Fibroblast of skin of scalp (primary cell): ENCODE measurements at regions not wholly inside any gene's neighbourhood (a gene's known extent, or its start where the extent isn't known, plus 50 kb on each side); places are given as distances from the start of the nearest gene placed in this dataset.

Source experiments
- DNase-seq: peaks from one replicate; pipeline ENCODE4 v3.0.0-alpha.2; 2013

DNA sequence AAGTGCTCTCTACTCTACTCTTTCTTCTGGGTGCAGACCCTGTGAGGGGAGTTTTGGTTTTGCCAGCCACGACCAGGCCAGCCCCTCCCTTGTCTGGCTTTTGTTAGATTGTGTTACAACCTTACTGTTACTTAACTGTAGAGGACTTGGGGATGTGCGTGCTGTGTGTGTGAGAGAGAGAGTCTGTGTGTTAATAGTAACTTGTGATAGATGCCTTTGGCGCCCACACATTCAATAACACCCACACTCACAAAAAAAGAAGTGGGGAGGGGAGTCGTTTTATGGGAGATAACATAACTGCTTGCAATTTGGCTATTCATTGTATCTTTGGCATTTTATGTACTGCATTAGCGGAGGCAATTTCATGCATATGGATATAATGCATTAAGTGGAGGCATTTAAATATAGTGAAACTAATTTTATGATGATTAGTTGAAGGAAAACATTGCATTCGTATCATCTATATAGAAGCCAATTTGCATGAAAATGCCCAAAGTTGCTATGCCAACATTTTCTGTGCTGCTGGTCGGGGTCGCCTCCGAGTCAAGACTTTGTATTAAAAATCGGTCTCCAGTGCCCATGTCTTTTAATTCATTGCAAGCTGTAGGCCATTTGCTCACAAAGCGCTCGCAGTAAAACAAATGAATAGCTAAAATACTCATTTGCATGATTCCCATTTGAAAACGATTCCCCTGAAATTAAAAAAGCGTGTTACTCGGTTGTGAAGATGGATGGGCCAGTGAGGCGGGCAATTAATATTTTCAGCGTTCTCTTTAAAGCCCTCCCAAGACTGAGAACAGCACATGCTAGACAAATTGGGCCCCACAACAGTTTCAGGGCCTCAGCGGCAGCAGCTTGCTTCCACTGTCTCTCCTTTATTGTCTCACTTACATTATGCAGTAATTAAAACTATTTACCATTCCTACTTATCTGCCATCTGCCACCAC, 158.5 kb upstream of the SMAD3 start:
- no peak for DNase-seq

DNA sequence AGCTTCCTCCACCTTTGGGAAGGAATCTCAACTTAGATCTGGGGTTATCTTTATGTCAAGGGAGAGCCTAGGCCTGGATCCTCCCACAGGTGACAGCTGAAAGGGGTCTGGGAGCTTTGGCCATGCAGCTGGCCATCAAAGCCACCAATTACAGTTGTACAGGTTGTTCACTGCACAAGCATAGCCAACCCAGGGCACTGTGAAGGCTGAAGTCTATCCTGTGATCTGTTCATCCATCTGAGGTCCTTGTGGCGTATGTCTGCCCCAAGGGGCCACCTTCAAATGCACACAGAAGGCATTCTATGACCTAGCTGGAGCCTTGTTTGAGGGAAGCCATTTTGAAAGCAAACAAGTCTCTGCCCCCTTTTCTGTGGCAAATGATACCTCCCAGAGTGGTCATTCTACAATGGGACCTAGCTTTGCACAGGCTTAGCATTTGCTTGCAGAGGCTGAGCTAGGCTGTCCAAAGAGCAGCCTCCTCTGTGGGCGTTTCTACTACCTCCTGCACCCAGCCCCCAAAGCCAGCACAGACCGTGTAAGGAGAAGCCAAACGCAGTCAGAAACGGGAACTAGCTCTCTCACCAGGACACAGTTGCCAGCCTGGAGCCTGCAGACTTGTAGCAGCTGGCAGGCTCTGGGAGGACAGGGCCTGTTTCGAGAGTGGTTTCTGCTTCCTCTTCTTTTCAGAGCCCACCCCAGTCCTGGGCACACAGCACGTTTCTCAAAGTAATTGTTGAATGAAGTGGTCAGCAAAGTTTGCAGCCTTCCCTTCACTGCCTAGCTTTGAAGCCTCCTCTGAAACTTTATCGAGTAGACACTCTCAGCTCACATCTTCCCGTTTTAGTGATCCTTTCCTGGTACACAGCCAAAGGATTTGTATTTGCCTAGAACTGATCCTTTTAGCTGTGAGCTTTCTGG, 157.3 kb upstream of the SMAD3 start:
- DNase-seq = peak; percentile 41

DNA sequence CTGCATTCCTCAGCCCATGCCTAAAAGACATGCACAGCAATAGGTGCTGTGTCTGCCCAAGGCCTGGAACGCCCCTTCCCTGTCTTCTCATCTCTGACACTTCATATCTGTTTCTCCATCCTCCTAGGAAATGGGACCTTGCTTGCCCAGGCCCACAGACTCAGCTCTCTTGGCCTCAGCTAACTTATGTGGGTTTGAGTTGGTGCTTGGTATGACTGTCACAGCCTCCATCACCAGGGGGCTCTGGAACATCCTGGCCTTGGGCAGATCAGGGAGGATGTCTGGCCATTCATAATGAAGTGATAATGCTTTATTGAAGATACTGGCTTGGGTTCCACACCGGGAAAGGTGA, 156.7 kb upstream of the SMAD3 start:
- DNase-seq = no peak

DNA sequence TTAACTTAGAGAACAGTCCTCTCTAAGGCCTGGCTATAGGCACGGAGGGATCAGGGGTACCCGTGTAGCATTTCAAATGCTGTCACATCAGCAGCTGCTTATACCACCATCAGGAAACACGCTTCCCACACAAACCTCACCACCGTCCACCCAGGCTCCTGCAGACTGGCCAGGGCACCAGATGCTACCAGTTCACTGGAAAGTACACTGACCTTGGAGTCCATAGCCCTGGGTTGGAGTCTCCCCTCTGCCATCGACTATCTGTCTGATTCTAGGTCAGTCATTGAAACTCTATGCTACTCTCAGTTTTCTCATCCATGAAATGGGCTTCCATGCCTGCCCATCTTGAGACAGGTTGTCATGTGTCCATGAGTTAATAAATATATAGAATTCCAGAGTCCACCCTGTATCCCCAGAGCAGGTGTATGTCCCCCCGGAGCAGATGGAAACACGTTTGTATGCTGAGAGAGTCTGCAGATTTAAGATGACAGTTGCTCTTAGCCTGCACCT, 156.0 kb upstream of the SMAD3 start:
- DNase-seq = no peak

- DNase-seq = no peak
Observed at GRCh38 chr15:66911131-66911700, 154.2 kb upstream of the SMAD3 start.

DNA sequence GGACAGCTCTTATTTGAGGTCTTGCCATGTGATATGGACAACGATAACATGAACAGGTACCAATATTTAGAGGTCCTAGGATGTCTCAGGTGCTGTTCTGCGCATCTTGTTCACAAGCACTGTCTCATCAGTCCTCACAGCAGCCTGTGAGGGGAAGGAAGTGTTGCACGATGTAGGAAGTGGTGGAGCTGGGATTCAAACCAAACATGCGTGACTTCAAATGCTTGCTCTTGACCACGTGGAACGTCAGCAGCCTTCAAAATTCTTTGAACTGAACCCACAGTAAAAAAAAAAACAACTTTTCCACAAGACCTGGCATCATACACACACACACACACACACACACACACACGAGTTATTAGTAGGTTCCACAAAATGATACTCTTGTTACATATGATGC, 153.4 kb upstream of the SMAD3 start:
- no peak for DNase-seq

DNA sequence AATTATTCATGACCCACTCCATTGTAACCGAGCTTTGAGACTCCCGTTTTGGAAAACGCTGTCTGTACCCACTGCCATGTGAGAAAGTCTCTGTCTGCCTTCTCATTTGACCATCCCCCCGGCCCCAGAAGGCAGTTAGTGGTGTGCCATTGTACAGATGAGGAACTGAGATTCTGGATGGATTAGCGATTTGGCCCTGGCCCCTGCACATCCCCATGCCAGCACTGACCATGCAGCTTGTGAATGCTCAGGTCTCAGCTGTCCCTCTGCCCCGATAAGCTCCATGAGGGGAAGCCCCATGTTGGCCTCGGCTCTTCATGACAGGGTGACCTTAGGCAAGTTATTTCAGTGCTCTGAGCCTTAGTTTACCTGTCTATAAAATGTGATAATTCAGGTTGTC, 153.0 kb upstream of the SMAD3 start:
- no peak for DNase-seq

DNA sequence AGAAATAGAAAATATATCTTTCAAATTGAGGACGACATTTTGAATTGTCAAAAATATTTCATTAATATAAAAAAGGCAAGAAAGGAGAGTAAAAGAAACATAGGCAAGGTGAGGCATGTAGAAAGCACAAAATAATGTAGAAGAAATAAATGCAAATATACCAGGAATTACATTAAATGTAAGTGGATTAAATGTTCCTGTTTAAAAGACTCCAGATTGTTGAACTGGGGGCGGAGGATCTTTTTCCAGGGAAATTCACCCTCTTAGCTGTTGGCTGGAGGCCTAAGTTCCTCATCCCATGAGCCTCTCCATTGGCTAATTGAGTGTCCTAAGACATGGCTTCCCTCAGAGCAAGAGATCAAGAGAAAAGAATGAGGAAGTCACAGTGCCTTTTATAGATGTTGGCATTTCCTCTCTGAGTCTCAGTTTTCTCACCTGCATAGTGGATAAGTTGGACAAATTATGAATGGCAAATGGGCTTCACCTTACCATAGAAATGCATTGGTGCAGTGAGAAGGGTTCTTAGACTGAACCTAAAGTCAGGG, 147.4 kb upstream of the SMAD3 start:
- no peak for DNase-seq

DNA sequence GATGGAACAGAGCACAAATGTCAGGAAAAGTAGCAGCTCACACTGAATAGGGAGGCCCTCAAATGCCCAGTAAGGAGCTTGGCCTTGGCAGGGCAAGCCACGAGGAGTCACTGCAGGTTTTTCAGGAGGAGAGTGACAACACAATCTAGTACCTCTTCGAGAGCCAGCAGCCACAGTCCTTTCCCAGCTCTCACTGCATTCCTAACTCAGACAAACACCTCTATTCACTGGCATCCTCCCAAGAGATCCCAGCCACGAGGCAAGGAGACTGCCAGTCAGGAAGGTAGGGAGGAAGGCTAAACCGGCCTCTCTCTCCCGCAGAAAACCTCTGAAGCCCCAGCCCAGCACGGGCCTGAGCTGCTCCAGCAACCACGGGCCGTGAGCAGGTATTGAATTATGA, 146.0 kb upstream of the SMAD3 start:
- DNase-seq = no peak

DNA sequence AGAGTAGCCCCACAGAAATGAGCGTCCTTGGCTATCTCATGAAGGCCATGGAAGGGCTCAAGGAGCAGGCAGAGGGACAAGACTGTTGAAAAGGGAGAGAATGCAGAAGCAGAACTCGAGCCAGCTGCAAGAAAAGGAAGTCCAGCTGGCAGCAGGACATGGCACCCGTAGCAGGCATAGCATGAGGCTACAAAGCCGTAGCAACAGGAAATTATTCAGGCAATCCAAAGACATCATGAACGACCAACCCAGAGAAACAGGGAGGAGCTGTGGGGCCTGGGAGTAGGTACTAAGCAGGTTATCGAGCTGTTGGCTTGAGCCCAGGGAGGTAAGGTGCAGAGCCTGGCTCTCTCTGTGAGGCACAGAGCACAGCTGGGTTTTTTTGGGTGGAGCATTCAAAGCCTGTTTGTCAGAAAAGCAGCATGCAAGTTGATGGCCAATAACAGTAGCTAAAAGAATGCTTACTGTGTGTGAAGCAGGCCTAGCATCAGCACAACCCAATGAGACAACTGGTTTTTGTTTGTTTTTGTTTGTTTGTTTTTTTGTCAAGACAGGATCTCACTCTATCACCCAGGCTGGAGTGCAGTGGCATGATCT, 144.0 kb upstream of the SMAD3 start:
- no peak for DNase-seq

DNA sequence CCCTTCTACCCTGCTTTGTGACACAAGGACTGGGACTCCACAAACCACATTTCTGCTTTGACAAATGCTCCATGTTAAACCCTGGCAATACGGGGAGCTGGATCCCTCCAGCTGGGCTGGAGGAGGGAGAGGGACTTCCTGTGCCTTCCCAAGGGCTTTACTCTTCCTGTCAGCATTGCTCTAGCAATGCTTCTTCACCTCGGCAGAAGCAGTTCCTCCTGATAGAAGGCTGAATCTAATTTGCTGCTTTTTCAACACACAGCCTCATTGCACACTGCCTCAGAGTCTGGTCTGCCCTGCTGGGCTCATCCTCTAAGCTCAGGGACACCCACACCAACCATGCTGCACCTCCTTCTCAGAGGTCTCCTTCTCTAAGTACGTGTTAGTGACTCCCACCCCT, 142.8 kb upstream of the SMAD3 start:
- DNase-seq = no peak

- no peak for DNase-seq
Observed at GRCh38 chr15:66923438-66923881, 141.9 kb upstream of the SMAD3 start.

DNA sequence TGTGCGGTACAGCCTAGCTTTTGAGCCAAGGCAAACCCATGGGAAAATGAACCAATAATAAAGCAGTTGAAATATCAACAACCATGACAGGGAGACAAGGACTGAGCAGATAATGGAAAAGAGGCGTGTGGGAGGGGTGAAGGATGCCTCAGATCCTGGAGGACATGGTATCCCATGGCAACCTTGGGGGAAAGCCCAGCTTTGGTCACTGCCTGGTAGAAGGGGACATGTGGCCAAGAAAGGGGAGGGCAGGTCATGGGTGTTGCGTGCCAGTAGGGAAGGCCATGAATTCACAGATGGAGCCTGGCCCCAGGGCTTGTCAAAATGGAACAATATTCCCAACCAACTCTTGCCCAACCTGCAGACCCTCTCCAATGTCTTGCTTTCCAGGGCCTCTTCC, 140.5 kb upstream of the SMAD3 start:
- DNase-seq = no peak

DNA sequence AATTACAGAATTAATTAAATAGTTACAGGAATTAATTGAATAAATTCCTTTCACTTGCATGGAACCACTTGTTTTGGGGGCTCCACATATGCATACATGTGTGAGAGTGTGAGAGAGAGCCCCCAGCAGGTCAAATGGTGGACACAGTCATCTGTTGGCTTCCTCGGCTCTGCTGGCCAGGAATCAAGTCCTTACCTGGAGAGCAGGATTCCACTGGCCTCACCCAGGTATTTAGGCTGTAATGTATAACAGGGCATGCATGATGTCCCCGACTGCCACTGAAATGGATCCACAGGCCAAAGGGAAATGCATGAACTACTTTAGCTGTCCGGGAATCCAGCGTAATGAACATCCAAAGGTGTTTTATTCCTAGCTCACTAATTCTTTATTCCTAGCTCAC, 139.7 kb upstream of the SMAD3 start:
- DNase-seq = no peak

DNA sequence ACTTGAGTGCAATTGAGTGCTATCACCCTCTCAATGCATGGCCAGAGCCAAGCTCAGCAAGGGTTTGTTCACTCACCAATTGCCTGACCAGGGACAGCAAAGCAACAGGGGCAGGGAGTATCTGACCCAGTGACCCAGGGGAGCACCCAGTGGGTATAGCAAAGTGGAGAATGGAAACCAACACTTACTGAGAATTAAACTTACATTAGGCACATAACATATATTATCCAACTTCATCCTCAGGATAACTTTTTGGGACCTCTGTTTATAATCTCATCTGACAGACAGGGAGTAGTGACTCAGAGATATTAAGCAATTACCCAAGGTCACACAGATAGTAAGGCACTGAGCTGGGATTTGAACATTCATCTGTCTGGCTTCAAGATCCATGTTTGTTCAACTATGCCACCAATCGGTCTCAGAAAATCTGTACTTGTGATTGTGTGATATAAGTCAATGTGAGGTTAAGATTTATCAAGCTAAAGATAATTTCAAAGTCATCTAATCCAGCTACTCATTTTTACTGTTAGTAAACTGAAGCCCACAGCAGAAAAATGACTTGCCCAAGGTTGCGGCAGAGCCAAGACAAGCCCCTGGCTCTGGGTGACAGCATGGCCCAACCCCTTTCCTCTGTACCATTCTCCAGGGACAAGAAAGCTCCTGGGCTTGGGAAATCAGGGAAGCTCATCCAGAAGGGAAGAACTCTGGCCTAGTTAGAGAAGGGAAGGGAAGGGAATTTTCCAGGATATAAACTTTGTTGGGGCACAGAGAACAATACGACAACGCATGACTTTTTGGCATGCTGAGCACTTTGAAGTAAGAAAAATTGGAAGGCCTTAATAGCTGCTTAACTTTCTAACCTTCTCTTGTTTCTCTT, 138.0 kb upstream of the SMAD3 start:
- peak; percentile 17 for DNase-seq

- DNase-seq = no peak
Observed at GRCh38 chr15:66928101-66928500, 137.3 kb upstream of the SMAD3 start.

DNA sequence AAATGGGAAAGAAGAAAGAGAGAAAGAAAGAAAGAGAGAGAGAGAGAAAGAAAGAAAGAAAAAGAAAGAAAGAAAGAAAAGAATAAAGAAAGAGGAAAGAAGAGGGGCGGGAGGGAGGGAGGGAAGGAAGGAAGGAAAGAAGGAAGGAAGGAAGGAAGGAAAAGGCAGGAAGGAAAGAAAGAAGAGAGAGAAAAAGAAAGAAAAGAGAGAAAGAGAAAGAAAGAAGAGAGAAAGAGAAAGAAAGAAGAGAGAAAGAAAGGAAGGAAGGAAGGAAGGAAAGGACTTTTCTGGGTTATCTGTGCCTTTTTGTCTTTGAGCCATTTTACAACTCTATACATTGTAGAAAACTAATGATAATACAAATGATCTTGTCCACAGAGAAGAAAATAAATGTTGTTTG, 136.6 kb upstream of the SMAD3 start:
- DNase-seq = no peak

GRCh38 chr15:66929843-66930402, 135.5 kb upstream of the SMAD3 start:
- DNase-seq = no peak

GRCh38 chr15:66931768-66932633, 133.4 kb upstream of the SMAD3 start:
- DNase-seq = peak; percentile 72

DNA sequence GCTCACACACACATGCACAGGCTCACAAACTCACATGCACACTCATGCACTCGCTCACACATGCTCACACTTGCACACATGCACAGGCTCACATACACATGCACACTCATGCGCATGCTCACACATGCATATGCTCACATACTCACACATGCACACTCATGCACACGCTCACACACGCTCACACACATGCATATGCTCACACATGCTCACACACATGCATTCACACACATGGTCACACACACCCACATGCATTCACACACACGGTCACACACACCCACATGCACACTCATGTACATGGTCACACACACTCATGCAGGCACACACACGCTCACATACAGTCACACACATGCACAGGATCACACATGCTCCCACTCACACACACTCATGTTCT, 132.8 kb upstream of the SMAD3 start:
- no peak for DNase-seq
